Testis (tissue), 2 donors: ENCODE measurements at regions not wholly inside any gene's neighbourhood (a gene's known extent, or its start where the extent isn't known, plus 50 kb on each side); places are given as distances from the start of the nearest gene placed in this dataset.

Experiments used
- CTCF ChIP-seq, 3 experiments: fragments of 450-650 bp in 2 of 3; fragments of 200-600 bp in 1 of 3; sonication (generic) in 1 of 3; IDR thresholded peaks; one replicate each; pipeline ENCODE4 v1.5.1; 2016 to 2019; ENCODE audit warnings: antibody characterized with exemption in 3 of 3, mild to moderate bottlenecking in 2 of 3, moderate library complexity in 1 of 3
- POLR2A ChIP-seq: fragments of 450-650 bp; IDR thresholded peaks from one replicate; pipeline ENCODE4 v1.6.1; 2017; ENCODE audit warnings: antibody characterized with exemption, mild to moderate bottlenecking, moderate library complexity

- no peak for TF ChIP-seq CTCF (IDR thresholded peaks at IDR 0.05)
- no peak for TF ChIP-seq POLR2A
Measured at GRCh38 chr2:220877491-220877890, 694.6 kb downstream of the EPHA4 start.
